GM12878 (cell line): ENCODE measurements at regions not wholly inside any gene's neighbourhood (a gene's known extent, or its start where the extent isn't known, plus 50 kb on each side); places are given as distances from the start of the nearest gene placed in this dataset.

Experiments used
- ATAC-seq: fragments of 200-7000 bp; cut with Tn5 transposase; 3 replicates; pipeline ENCODE4 v1.9.1; 2020; ENCODE audit warnings: mild to moderate bottlenecking, moderate library complexity
- BruUV-seq: library from RNA; stranded (reverse); fragments of 400-500 nt; replicated peaks from 2 replicates; lab custom pipeline; 2021; lab: Mats Ljungman, UMichigan
- CTCF ChIA-PET: fragments of 300-600 bp; sonication (Branson Sonifier 250); formaldehyde crosslinking; extraction: SDS; loops from one replicate; lab custom pipeline; 2021; ENCODE audit warnings: inconsistent platforms; lab: Yijun Ruan, JAX
- POLR2A ChIA-PET: fragments of 350-600 bp; formaldehyde crosslinking; extraction: SDS; loops from one replicate; lab custom pipeline; 2021; ENCODE audit warnings: inconsistent platforms; lab: Charles Lee
- RAD21 ChIA-PET: fragments of 300-600 bp; sonication (Branson Sonifier 250); formaldehyde crosslinking; loops from one replicate; lab custom pipeline; 2023; ENCODE audit warnings: antibody characterized with exemption; ENCODE audit not compliant: unreplicated experiment; lab: Charles Lee
- SMC1A ChIA-PET: fragments of 300-600 bp; sonication (Branson Sonifier 250); formaldehyde crosslinking; loops from one replicate; lab custom pipeline; 2023; ENCODE audit not compliant: unreplicated experiment, uncharacterized antibody; lab: Charles Lee
- DNase-seq: peaks from one replicate; pipeline ENCODE4 v3.0.0-alpha.2; 2011; ENCODE audit warnings: low read depth, low spot score
- FAIRE-seq: peaks from 3 replicates; lab custom pipeline; 2011; peaks lifted over from hg19 to GRCh38; lab: Jason Lieb, UNC
- H2AFZ ChIP-seq: 2 replicates; pipeline ENCODE4 v1.6.0; 2011; ENCODE audit warnings: low read depth, low read length, control low read depth; ENCODE audit not compliant: control insufficient read depth
- H3K27ac ChIP-seq: 2 replicates; pipeline ENCODE4 v1.5.1; 2011; ENCODE audit warnings: control low read depth; ENCODE audit not compliant: control insufficient read depth, insufficient read depth
- H3K27me3 ChIP-seq, 2 experiments: replicated peaks in 1 of 2; 2 replicates each; pipeline versions ENCODE4 v1.6.0 to v1.6.1; 2011; ENCODE audit warnings: low read length in 1 of 2; ENCODE audit not compliant: control insufficient read depth in 2 of 2, insufficient read depth in 2 of 2
- H3K36me3 ChIP-seq, 2 experiments: 2 replicates each; pipeline ENCODE4 v1.5.1; 2011; ENCODE audit warnings: low read length in 1 of 2; ENCODE audit not compliant: control insufficient read depth in 2 of 2, insufficient read depth in 2 of 2
- H3K4me1 ChIP-seq: 2 replicates; pipeline ENCODE4 v1.6.1; 2011; ENCODE audit warnings: mild to moderate bottlenecking, low read length, moderate library complexity, mixed read lengths; ENCODE audit not compliant: control insufficient read depth, insufficient read depth
- H3K4me2 ChIP-seq: 2 replicates; pipeline ENCODE4 v1.6.0; 2011; ENCODE audit warnings: control low read depth; ENCODE audit not compliant: control insufficient read depth, insufficient read depth
- H3K4me3 ChIP-seq: fragments of 200-600 bp; sonication (generic); 2 replicates; pipeline ENCODE4 v1.5.1; 2016
- H3K79me2 ChIP-seq: 2 replicates; pipeline ENCODE4 v1.6.0; 2011; ENCODE audit warnings: low read length; ENCODE audit not compliant: control insufficient read depth, insufficient read depth
- H3K9ac ChIP-seq: 2 replicates; pipeline ENCODE4 v1.8.0; 2011; ENCODE audit warnings: low read length, control low read depth, mixed read lengths; ENCODE audit not compliant: control insufficient read depth, insufficient read depth
- H3K9me3 ChIP-seq: replicated peaks from 3 replicates; pipeline ENCODE4 v1.5.1; 2011; ENCODE audit warnings: mild to moderate bottlenecking, low read length; ENCODE audit not compliant: control insufficient read depth, insufficient read depth
- H4K20me1 ChIP-seq: 2 replicates; pipeline ENCODE4 v1.6.0; 2011; ENCODE audit not compliant: control insufficient read depth, insufficient read depth
- CHD4 ChIP-seq: fragments of 200-600 bp; sonication (generic); IDR thresholded peaks from 2 replicates; pipeline ENCODE4 v1.6.1; 2016; ENCODE audit warnings: mild to moderate bottlenecking
- EGR1 ChIP-seq, 2 experiments: IDR thresholded peaks; 1 replicate in 1 of 2; 2 replicates in 1 of 2; pipeline ENCODE4 v1.6.1; 2011 to 2012; ENCODE audit warnings: low read depth in 2 of 2, low read length in 2 of 2, borderline replicate concordance in 1 of 2, mild to moderate bottlenecking in 1 of 2, moderate library complexity in 1 of 2
- HDAC2 ChIP-seq: fragments of 200-600 bp; sonication (generic); IDR thresholded peaks from 2 replicates; pipeline ENCODE4 v1.6.1; 2017
- JUND ChIP-seq: IDR thresholded peaks from 2 replicates; pipeline ENCODE4 v1.6.1; 2012; ENCODE audit warnings: low read depth, mild to moderate bottlenecking, low read length, improper control_type of control experiment, moderate library complexity
- MTA2 ChIP-seq: fragments of 450-650 bp; IDR thresholded peaks from 2 replicates; pipeline ENCODE4 v1.6.1; 2016; ENCODE audit warnings: low read depth, mild to moderate bottlenecking, moderate library complexity
- NFIC ChIP-seq: IDR thresholded peaks from 2 replicates; pipeline ENCODE4 v1.6.1; 2012; ENCODE audit warnings: low read depth, mild to moderate bottlenecking, inconsistent platforms, low read length, moderate library complexity
- NFYB ChIP-seq: IDR thresholded peaks from 2 replicates; pipeline ENCODE4 v1.6.1; 2011; ENCODE audit warnings: low read depth, mild to moderate bottlenecking, low read length, improper control_type of control experiment, moderate library complexity; ENCODE audit not compliant: insufficient read depth
- NR2C1 ChIP-seq: fragments of 450-650 bp; IDR thresholded peaks from 2 replicates; pipeline ENCODE4 v1.6.1; 2017; ENCODE audit warnings: antibody characterized with exemption, mild to moderate bottlenecking, moderate library complexity
- PAX8 ChIP-seq: fragments of 450-650 bp; IDR thresholded peaks from 2 replicates; pipeline ENCODE4 v1.6.1; 2017; ENCODE audit warnings: mild to moderate bottlenecking, moderate library complexity
- SP1 ChIP-seq: IDR thresholded peaks from one replicate; pipeline ENCODE4 v1.6.1; 2011; ENCODE audit warnings: low read depth, low read length
- STAT3 ChIP-seq: IDR thresholded peaks from 2 replicates; pipeline ENCODE4 v1.6.1; 2011; ENCODE audit warnings: low read depth, low read length, improper control_type of control experiment
- TCF12 ChIP-seq: IDR thresholded peaks from 2 replicates; pipeline ENCODE4 v1.6.1; 2011; ENCODE audit warnings: low read depth, mild to moderate bottlenecking, low read length
- WGBS: methylation state at CpG from one replicate; pipeline ENCODE4 v1.1.6; 2016; ENCODE audit warnings: low lambda C conversion rate; ENCODE audit not compliant: insufficient replicate concordance, insufficient coverage; ENCODE audit errors: missing lambda C conversion rate; 5-methylcytosine and 5-hydroxymethylcytosine counted together
- in situ Hi-C: fragments of 300-500 bp; cut with MboI; formaldehyde crosslinking; loops from 9 replicates; pipeline ENCODE4 v1.14.3; 2018; ENCODE audit warnings: mixed read lengths
- intact Hi-C: fragments of 100-400 bp; cut with micrococcal nuclease; formaldehyde crosslinking; loops from one replicate; pipeline ENCODE4 v1.14.2; 2022; ENCODE audit not compliant: unreplicated experiment
- TF ChIP-seq, protein P1 (sequence below): fragments of 450-650 bp; IDR thresholded peaks from 2 replicates; pipeline ENCODE4 v1.6.1; 2016; ENCODE audit warnings: mild to moderate bottlenecking, moderate library complexity, borderline replicate concordance
- TF ChIP-seq, protein P2 (sequence below): IDR thresholded peaks from 2 replicates; pipeline ENCODE4 v1.6.1; 2011; ENCODE audit warnings: mild to moderate bottlenecking, low read depth, low read length, moderate library complexity; ENCODE audit not compliant: insufficient replicate concordance
- TF ChIP-seq, protein P3 (sequence below): fragments of 450-650 bp; IDR thresholded peaks from 2 replicates; pipeline ENCODE4 v1.6.1; 2018; ENCODE audit warnings: borderline replicate concordance, mild to moderate bottlenecking; ENCODE audit not compliant: partially characterized antibody
- TF ChIP-seq, protein P4 (sequence below): fragments of 450-650 bp; IDR thresholded peaks from 2 replicates; pipeline ENCODE4 v1.6.1; 2016; ENCODE audit warnings: mild to moderate bottlenecking

DNA sequence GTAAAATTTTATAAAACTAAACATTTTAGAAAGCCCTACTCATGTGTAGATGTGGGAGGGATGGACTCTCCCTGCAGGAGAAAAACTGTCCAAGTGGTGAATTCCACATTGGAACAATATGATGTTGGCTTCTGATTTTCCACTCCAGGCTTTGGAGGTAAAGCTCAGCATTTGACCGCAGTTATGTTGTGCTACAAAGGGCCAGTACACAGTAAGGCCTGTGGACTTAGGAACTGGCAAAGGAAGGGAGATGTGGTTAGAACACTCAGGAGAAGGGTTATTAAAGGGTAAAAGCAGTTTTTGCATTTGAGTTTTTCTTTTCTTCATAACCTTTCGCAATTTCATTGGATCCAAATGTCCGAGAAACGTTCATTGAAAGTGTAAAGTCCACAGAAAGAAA is 150.3 kb upstream of the SASH1 start:
- Histone ChIP-seq H3K4me3 (no peak overlapping the region), H3K4me2 (no peak overlapping the region), H2AFZ (no peak overlapping the region), H3K36me3 (no peaks in the 10 kb centered on the region), H3K9ac (no peak overlapping the region), H3K27ac (no peak overlapping the region), H3K4me1 (no peaks in the 10 kb centered on the region), H3K27me3 (peaks cover 0 to 3% of the 10 kb centered on the region in 2 experiments; a peak in 1 of 4 replicates), H3K79me2 (no peaks in the 10 kb centered on the region), H4K20me1 (no peaks in the 10 kb centered on the region), H3K9me3 (no peaks in the 10 kb centered on the region)
- DNase-seq (no peak), FAIRE-seq (no peak), ATAC-seq (no peak)
- ChIA-PET CTCF (interaction anchor here (0.8 to 1.4 kb wide), 3 partner anchors 10 to 15 kb away, joined by 3 to 4 read pairs (median 3); no protein-coding TSS in a partner anchor), RAD21 (no interaction called here), POLR2A (no interaction called here), SMC1A (no interaction called here)
- 57% methylated on average over 4 of the region's 4 CpGs for WGBS
- no TSS peak for BruUV-seq
- TF ChIP-seq STAT3 (no peak), EGR1 (IDR thresholded peaks at IDR 0.05; ENCODE audit: borderline replicate concordance in 1 of 2, low read depth in 2 of 2, low read length in 2 of 2) (no peak), SP1 (no peak), CHD4 (no peak), JUND (no peak), NFIC (no peak), HDAC2 (no peak), NR2C1 (no peak), PAX8 (no peak), TCF12 (no peak), NFYB (no peak), MTA2 (no peak)
- TF ChIP-seq, protein P1, sequence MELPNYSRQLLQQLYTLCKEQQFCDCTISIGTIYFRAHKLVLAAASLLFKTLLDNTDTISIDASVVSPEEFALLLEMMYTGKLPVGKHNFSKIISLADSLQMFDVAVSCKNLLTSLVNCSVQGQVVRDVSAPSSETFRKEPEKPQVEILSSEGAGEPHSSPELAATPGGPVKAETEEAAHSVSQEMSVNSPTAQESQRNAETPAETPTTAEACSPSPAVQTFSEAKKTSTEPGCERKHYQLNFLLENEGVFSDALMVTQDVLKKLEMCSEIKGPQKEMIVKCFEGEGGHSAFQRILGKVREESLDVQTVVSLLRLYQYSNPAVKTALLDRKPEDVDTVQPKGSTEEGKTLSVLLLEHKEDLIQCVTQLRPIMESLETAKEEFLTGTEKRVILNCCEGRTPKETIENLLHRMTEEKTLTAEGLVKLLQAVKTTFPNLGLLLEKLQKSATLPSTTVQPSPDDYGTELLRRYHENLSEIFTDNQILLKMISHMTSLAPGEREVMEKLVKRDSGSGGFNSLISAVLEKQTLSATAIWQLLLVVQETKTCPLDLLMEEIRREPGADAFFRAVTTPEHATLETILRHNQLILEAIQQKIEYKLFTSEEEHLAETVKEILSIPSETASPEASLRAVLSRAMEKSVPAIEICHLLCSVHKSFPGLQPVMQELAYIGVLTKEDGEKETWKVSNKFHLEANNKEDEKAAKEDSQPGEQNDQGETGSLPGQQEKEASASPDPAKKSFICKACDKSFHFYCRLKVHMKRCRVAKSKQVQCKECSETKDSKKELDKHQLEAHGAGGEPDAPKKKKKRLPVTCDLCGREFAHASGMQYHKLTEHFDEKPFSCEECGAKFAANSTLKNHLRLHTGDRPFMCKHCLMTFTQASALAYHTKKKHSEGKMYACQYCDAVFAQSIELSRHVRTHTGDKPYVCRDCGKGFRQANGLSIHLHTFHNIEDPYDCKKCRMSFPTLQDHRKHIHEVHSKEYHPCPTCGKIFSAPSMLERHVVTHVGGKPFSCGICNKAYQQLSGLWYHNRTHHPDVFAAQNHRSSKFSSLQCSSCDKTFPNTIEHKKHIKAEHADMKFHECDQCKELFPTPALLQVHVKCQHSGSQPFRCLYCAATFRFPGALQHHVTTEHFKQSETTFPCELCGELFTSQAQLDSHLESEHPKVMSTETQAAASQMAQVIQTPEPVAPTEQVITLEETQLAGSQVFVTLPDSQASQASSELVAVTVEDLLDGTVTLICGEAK, result no peak
- TF ChIP-seq, protein P2, sequence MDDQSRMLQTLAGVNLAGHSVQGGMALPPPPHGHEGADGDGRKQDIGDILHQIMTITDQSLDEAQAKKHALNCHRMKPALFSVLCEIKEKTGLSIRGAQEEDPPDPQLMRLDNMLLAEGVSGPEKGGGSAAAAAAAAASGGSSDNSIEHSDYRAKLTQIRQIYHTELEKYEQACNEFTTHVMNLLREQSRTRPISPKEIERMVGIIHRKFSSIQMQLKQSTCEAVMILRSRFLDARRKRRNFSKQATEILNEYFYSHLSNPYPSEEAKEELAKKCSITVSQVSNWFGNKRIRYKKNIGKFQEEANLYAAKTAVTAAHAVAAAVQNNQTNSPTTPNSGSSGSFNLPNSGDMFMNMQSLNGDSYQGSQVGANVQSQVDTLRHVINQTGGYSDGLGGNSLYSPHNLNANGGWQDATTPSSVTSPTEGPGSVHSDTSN, result no peak
- TF ChIP-seq, protein P3, sequence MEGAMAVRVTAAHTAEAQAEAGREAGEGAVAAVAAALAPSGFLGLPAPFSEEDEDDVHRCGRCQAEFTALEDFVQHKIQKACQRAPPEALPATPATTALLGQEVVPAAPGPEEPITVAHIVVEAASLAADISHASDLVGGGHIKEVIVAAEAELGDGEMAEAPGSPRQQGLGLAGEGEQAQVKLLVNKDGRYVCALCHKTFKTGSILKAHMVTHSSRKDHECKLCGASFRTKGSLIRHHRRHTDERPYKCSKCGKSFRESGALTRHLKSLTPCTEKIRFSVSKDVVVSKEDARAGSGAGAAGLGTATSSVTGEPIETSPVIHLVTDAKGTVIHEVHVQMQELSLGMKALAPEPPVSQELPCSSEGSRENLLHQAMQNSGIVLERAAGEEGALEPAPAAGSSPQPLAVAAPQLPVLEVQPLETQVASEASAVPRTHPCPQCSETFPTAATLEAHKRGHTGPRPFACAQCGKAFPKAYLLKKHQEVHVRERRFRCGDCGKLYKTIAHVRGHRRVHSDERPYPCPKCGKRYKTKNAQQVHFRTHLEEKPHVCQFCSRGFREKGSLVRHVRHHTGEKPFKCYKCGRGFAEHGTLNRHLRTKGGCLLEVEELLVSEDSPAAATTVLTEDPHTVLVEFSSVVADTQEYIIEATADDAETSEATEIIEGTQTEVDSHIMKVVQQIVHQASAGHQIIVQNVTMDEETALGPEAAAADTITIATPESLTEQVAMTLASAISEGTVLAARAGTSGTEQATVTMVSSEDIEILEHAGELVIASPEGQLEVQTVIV, result no peak
- TF ChIP-seq, protein P4, sequence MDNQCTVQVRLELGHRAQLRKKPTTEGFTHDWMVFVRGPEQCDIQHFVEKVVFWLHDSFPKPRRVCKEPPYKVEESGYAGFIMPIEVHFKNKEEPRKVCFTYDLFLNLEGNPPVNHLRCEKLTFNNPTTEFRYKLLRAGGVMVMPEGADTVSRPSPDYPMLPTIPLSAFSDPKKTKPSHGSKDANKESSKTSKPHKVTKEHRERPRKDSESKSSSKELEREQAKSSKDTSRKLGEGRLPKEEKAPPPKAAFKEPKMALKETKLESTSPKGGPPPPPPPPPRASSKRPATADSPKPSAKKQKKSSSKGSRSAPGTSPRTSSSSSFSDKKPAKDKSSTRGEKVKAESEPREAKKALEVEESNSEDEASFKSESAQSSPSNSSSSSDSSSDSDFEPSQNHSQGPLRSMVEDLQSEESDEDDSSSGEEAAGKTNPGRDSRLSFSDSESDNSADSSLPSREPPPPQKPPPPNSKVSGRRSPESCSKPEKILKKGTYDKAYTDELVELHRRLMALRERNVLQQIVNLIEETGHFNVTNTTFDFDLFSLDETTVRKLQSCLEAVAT, result no peak
- intact Hi-C loops (no loop called here), in situ Hi-C loops (no loop called here)
